ENCODE measurements at regions not wholly inside any gene's neighbourhood (a gene's known extent, or its start where the extent isn't known, plus 50 kb on each side); places are given as distances from the start of the nearest gene placed in this dataset.

DNA sequence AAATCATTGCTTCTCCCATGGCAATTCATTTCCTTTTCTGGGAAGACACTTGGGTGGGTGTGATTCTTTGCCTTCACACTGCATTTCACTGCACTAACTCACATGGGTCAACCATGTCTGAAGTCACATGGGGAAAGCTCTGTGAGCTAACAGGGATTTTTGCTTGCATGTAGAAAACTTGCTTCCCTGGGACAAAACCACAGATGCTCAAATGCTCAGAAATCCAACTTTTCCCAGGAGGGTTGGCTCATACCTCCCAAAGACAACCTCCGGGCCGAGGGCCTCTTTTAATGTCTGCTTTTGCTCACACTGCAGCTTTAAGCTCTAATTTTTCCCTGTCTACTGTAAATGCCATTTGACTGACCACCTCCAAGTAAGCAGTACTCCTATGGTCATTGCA, 1695.2 kb downstream of the STIM2 start:
- ChIA-PET CTCF (no interaction called here), POLR2A (ENCODE audit: unreplicated experiment) (no interaction called here)
- TF ChIP-seq CTCF (conservative IDR thresholded peaks at IDR 0.05) (no peak), EZH2 (IDR thresholded peaks at IDR 0.05; ENCODE audit: low read depth) (no peak)
- DNase-seq = no peak
- Histone ChIP-seq H3K4me1 (replicated peaks; ENCODE audit: insufficient read depth) (no peaks in the 10 kb centered on the region), H4K20me1 (ENCODE audit: insufficient read depth) (no peaks in the 10 kb centered on the region), H3K9me3 (ENCODE audit: insufficient read depth, low read depth) (no peaks in the 10 kb centered on the region), H2AFZ (no peak overlapping the region), H3F3A (ENCODE audit: insufficient read depth, low read depth) (no peaks in the 10 kb centered on the region), H3K27ac (no peak overlapping the region), H3K79me2 (ENCODE audit: low read depth) (no peaks in the 10 kb centered on the region), H3K36me3 (ENCODE audit: low read depth) (no peaks in the 10 kb centered on the region), H3K27me3 (ENCODE audit: insufficient read depth, low read depth) (no peaks in the 10 kb centered on the region), H3K9me2 (ENCODE audit: insufficient read depth) (no peaks in the 10 kb centered on the region), H3K4me3 (no peak overlapping the region), H3K4me2 (no peak overlapping the region)
- BruUV-seq (replicated peaks) = no TSS peak
- intact Hi-C loops (cut with micrococcal nuclease; ENCODE audit: unreplicated experiment) = no loop called here

GRCh38 chr4:28557755-28558154, 1697.1 kb downstream of the STIM2 start:
- no TSS peak for BruUV-seq (replicated peaks)
- Histone ChIP-seq H3K4me2 (no peak overlapping the region), H3K9me2 (ENCODE audit: insufficient read depth) (no peaks in the 10 kb centered on the region), H3K4me1 (replicated peaks; ENCODE audit: insufficient read depth) (no peaks in the 10 kb centered on the region), H4K20me1 (ENCODE audit: insufficient read depth) (no peaks in the 10 kb centered on the region), H3K36me3 (ENCODE audit: low read depth) (no peaks in the 10 kb centered on the region), H3K27me3 (ENCODE audit: insufficient read depth, low read depth) (no peaks in the 10 kb centered on the region), H2AFZ (no peak overlapping the region), H3F3A (ENCODE audit: insufficient read depth, low read depth) (no peaks in the 10 kb centered on the region), H3K4me3 (no peak overlapping the region), H3K9me3 (ENCODE audit: insufficient read depth, low read depth) (no peaks in the 10 kb centered on the region), H3K79me2 (ENCODE audit: low read depth) (no peaks in the 10 kb centered on the region), H3K27ac (no peak overlapping the region)
- TF ChIP-seq EZH2 (IDR thresholded peaks at IDR 0.05; ENCODE audit: low read depth) (no peak), CTCF (conservative IDR thresholded peaks at IDR 0.05) (no peak)
- POLR2A ChIA-PET (ENCODE audit: unreplicated experiment) = no interaction called here
- CTCF ChIA-PET = no interaction called here
- intact Hi-C loops (cut with micrococcal nuclease; ENCODE audit: unreplicated experiment) = no loop called here
- DNase-seq = no peak

DNA sequence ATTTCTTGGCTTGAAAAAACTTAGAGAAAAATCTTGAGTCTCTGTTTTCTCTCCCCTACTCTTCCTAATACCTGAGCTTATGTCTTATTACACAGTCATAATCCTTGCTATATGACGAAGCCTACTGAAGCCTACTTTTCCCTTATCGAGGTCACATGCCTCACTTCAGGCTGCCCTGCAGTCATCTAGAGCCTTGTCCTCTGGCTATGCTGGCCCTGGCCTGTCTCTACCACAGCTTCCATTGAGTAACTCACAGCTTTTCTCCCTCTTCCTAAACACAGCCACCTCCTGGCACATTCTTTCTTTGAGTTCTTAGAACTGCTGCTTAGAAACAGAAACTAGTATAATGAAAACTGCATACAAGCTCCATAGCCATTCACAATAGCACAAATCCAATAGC, 1698.3 kb downstream of the STIM2 start:
- Histone ChIP-seq H3K27ac (no peak overlapping the region), H3K4me1 (replicated peaks; ENCODE audit: insufficient read depth) (no peaks in the 10 kb centered on the region), H3K27me3 (ENCODE audit: insufficient read depth, low read depth) (no peaks in the 10 kb centered on the region), H3K9me2 (ENCODE audit: insufficient read depth) (no peaks in the 10 kb centered on the region), H3K4me2 (no peak overlapping the region), H3K4me3 (no peak overlapping the region), H3K36me3 (ENCODE audit: low read depth) (no peaks in the 10 kb centered on the region), H3F3A (ENCODE audit: insufficient read depth, low read depth) (no peaks in the 10 kb centered on the region), H3K79me2 (ENCODE audit: low read depth) (no peaks in the 10 kb centered on the region), H2AFZ (peak overlapping the region; percentile 39; the same call in 1 of the 2 replicates), H3K9me3 (ENCODE audit: insufficient read depth, low read depth) (no peaks in the 10 kb centered on the region), H4K20me1 (ENCODE audit: insufficient read depth) (no peaks in the 10 kb centered on the region)
- no TSS peak for BruUV-seq (replicated peaks)
- TF ChIP-seq EZH2 (IDR thresholded peaks at IDR 0.05; ENCODE audit: low read depth) (no peak), CTCF (conservative IDR thresholded peaks at IDR 0.05) (no peak)
- CTCF ChIA-PET = no interaction called here
- no peak for DNase-seq
- intact Hi-C loops (cut with micrococcal nuclease; ENCODE audit: unreplicated experiment) = no loop called here
- POLR2A ChIA-PET (ENCODE audit: unreplicated experiment) = no interaction called here
